Stimulated activated CD4-positive, alpha-beta T cell treated with anti-CD3 and anti-CD28 coated beads, Interleukin-4, amount 100 ng/mL, for 4 hours (primary cell): ENCODE measurements at regions not wholly inside any gene's neighbourhood (a gene's known extent, or its start where the extent isn't known, plus 50 kb on each side); places are given as distances from the start of the nearest gene placed in this dataset.

Source experiments
- DNase-seq, 2 experiments: peaks; one replicate each; pipeline ENCODE4 v3.0.0-alpha.2; 2020

DNA sequence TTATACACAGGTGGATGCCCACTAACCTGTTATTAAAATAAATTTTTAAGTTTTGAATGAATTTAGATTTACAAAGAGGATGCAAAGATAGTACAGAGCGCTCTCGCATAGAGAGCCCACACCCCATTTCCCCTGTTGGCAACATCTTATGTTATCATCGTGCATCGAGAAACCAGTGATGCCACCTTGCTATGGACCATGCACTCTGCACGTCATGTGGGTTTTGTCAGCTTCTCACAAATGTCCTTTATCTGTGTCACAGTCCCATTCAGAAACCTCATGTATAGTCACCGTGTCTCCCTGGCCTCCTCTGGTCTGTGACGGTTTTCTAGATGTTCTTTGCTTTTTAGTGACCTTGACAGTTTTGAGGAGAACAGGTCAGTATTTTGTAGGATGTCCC is 60.0 kb downstream of the ING1 start:
- DNase-seq: no peak

DNA sequence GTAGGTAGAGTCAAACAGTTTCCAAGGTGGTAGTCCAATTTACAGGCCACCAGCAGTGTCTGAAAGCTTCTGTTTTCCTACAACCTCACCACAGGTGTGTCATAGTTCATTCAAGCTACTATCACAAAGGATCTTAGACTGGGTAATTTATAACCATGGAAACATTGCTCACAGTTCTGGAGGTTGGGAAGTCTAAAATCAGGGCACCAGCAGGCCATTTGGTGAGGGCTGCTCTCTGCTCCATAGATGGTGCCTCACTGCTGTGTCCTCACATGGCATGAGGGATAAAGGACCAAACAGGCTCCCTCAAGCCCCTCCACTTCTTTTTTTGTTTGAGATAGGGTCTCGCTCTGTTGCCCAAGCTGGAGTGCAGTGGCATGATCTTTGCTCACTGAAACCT is 60.6 kb downstream of the ING1 start:
- no peak for DNase-seq

DNA sequence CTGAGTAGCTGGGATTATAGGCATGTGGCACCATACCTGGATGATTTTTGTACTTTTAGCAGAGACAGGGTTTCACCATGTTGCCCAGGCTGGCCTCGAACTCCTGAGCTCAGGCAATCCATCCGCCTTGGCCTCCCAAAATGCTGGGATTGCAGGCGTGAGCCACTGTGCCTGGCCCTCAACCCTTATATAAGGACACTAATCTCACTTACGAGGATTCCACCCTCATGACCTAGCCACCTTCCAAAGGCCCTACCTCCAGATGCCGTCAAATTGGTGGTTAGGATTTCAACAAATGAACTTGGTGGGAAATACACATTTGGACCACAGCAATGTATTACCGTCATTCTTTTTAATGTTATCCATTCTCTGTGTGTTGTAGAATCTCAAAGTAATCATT is 61.0 kb downstream of the ING1 start:
- no peak for DNase-seq

DNA sequence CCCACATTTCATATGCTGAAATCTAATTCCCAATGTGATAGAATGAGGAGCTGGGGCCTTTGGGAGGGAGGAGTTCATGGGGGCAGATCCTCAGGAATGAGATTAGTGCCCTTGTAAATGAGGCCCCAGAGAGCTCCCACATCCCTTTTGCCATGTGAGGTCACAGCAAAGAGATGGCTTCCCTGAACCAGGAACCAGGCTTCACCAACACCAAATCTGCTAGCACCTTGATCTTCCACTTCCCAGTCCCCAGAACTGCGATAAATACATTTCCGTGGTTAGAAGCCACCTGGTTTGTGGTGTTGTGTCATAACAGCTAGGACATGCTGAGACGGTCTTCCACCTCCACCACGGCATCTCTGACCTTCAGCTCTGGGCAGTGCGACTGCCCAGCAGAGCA is 62.1 kb downstream of the ING1 start:
- DNase-seq: no peak

DNA sequence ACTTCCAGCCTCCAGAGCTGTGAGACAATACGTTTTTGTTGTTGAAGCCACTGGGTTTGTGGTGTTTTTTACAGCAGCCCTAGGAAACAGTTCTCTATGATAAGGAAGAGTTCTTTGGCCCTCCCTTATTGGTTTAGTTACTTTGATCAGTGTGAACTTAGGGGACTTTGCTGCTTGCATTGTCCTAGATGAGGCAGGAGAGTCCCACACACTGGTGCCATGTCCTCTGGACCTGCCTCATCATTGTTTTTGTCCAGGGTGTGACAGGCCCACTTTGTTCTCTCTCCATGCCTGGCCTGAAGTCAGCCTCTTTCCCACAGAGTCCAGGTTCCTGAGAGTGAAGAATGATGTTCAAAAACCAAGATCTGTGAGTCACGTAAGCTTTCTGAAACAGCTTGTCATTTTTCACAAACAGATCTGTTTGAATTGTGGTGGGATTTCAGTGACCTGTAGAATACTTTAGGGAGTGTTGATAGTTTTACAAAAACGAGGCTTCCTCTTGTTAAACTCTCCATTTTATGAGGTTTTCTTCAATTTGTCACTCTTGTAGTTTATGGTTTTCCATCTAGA is 63.8 kb downstream of the ING1 start:
- no peak for DNase-seq

DNA sequence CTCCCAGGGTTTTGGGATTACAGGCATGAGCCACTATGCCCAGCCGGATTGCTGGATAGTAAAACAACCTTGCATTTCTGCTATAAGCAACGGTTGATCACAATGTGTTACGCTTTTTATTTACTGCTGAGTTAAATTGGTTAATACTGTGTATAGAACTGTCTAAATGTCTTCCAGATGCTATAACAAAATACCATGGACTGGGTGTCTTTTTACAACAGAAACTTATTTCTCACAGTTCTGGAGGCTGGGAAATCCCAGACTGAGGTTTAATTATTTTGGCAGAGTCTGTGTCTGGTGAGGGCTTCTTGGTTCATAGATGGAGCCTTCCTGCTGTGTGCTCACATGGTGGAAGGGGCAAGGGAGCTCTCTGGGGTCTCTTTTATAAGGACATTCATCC is 65.5 kb downstream of the ING1 start:
- no peak for DNase-seq

DNA sequence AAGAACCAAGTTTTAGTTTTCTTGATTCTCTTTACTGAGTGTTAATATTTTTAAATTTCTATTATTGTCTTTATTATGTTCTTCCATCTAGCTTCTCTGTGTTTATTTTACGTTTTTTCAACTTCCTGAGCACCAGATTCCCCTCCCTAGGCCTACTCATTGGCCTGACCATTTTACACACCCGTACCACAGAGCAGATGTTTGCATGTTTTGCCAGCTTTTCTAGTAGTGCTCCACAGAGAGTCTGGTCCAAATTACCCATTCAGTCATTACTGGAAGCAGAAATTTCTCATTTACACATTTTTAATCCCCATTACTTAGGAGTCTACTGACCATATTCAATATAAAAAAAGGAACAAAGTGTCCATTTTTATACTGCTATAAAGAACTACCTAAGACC is 66.9 kb downstream of the ING1 start:
- DNase-seq: no peak

DNA sequence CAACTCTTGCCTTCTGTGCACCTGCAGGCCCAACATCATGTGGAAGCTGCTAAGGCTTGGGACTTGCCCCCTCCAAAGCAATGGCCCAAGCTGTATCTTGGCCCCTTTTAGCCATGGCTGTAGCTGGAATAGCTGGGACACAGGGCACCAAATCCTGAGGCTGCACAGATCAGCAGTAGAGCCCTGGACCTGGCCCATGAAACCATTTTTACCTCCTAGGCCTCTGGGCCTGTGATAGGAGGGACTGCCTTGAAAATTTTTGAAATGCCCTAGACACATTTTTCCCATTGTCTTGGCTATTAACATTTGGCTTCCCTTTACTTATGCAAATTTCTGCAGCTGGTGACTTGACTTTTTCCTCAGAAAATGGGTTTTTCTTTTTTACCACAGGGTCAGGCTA is 68.7 kb downstream of the ING1 start:
- no peak for DNase-seq

DNA sequence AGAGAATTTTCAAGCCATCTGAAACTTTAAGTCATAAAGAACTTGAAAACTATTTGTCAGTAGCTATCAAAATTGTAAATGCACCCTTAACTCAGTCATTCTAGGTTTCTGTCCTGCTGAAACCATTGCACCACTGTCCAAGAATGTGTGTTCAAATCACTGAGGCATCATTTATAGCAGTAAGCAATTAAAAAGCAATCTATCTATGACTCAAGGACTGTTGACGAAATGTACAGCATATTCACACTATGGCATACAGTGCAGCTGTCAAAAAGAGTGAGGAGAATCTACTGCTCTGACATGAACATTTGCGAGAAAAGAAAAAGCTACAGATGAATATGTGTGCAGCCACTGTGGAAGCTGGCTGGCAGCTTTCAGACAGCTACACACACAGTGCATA is 71.2 kb downstream of the ING1 start:
- DNase-seq: no peak

DNA sequence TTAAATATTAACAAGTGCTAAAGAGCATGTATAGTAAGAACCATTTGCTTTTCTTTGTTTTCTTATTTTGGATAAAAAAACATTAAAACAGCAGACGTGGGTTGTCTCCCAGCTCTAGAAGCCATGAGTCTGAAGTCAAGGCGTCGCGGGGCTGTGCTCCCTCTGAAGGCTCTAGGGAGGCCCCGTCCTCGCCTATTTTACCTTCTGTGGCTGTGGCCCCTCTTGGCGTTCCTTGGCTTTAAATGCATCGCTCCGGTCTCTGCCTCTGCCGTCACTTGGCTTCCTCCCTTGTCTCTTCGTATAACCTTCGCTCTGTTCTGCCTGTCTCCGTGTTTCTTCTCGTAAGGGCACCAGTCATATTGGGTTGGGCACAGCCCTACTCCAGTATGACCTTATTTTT is 75.3 kb downstream of the ING1 start:
- DNase-seq: no peak

DNA sequence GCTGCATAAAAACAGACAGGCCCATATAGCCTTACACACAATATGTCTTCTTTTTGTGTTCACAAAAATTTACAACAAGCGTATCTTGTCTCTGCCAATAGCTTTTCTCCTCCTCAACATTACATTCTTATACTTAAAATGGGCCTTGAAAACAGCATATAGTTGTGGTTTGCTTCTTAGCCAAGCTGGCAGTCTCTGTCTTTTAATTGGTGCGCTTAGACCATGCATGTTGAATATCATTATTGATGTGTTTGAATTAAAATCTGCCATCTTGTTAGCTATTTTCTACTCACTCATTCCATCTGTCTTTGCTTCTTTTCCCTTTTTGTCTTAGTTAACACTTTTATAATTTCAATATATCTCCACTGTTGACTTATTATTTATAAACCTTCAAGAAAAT is 76.4 kb downstream of the ING1 start:
- no peak for DNase-seq

DNA sequence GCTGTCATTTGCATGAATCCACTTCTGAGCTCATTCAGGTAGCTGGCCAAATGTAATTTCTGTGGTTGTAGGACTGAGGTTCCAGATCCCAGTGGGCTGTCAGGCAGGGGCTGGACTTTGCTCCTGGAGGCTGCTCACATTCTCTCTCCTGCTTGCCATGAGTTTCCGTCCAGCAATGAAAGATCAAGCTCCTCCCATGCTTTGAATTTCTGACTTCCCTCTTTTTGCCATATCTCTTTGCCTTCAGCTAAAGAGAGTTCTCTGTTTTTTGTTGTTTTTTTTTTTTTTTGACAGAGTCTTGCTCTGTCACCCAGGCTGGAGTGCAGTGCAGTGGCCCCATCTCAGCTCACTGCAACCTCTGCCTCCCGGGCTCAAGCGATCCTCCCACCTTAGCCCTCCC is 76.9 kb downstream of the ING1 start:
- DNase-seq: no peak

DNA sequence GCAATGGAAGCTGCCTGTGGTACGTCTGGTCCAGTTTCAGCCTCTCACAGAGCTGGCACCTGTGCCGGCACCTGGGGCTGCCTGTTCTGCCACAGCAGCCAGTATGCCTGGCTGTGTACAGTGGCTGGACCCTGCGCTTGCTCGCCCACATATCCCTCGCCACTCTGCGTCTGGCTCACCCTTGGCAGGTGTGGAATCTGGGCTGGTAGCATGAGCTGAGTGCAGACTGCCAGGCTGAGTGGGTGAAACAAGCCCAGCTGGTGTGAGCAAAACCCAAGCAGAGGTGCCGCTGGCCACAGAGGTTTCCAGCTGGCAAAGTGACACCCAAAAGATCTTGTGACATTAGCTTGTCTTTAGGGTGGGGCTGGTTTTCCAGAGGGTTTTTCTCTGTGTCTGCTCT is 80.7 kb downstream of the ING1 start:
- DNase-seq: no peak

DNA sequence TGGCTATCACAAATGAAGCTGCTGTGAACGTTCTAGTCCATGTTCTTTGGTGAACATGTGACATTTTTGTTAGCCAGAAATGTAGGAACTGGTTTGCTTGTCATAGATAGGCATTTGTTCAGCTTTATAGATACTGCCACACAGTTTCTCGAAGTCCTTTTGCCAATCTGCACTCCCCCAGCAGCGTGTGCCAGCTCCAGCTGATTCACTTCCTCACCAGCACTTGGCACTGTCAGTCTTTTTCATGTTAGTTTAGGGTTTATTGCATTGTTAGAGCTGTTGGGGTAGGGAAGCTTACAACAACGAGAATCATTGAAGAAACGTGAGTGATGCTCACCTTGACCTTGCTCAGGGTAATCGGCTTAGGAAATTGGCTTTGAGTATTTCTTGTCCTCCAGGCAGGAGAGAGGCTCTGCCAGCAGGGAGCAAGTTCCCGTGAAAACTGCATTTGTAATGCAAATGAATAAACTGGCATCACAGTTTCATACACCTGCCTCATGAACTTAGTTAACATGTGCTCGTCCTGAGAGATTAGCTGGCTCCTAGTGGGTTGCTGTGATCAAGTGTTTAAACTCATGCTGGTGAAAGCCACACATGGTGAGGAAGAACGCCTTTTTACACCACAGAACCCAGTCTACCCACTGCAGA is 83.9 kb downstream of the ING1 start:
- DNase-seq: no peak

DNA sequence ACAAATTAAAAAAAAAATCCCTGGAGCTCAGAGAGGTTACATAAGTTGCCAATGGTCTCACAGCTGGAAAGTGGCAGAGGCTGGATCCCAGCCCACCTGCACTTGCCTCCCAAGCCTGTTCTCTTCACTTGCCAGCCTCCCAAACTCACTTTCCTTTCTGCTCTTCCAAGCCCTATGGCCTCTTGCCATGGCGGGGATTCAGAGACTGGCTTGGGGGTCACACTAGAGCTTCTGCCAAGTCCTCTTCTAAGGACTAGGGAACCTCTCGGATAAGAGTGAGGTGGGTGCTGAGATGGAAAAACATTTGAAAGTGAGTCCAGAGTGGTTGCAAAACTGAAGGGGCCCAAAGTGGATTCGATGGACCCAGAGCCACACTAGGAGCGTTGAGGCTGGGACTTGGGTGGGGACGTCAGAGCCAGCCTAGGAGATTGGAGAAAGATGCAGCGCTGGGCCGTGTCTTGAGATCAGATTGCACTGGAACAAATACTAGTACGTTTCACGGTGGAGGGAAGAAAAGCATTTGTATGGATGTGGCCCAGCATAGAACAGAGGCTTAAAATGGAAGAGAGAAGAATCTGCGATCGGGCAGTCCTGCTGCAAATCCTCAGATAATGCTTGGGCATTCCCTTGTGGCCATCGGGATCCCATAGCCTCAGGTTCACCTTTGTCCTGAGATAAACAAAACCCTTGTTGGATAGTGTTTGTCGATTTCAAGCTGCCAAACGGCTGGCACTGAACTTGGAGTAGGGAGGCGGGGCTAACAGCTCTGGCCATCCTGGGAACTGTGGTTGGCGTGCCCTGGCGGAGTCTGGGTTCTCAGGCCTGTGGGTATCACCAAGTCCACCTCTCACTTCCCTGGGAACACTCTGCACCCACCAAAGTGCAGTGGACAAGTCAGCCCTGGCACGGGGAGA is 84.8 kb downstream of the ING1 start:
- DNase-seq: no peak

DNA sequence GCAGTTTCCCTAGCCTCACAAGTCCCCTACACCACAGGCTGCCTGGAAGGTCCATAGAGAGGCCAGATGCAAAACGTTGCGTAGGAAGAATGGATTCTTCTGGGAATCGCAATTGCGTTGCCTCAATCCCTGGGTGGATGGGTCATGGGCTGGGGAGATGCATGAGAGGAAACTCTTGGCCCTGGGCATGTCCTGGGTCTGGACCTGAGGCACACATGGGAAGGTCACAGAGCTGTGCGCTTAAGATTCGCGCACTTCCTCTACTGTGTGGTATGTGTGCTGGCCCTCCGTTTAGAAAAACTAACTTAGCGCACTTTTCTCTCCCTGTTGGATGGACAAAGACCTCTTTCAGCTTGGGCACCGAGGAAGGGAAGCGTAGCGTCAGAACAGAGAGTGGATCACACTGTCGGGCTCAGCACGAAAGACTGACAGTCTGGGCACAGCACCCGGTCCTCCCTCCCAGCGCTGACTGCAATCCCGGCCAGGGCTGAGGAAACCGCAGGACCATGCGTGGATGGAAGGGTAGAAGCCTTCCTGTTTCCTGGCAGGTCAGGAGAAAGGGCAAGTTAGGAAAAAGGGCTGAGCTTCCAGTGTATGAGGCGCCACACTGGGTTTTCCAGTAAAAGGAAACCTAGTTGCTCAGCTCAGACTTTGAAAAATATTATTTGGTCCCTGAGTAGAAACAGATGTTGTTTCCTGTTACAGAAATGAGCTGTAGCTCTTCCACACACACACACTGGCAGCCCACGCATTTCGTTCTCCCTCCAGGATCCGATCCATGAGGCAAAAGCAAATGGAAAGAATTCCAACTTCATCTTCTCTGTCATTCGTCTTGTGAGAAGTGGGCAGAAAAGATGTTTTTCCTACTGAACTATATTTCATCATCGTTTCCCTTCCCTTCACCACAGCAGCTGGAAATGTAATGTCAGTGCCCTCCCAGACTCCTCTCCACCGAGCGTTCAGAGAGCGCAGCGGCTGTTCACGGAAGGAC is 86.0 kb downstream of the ING1 start:
- DNase-seq: no peak

DNA sequence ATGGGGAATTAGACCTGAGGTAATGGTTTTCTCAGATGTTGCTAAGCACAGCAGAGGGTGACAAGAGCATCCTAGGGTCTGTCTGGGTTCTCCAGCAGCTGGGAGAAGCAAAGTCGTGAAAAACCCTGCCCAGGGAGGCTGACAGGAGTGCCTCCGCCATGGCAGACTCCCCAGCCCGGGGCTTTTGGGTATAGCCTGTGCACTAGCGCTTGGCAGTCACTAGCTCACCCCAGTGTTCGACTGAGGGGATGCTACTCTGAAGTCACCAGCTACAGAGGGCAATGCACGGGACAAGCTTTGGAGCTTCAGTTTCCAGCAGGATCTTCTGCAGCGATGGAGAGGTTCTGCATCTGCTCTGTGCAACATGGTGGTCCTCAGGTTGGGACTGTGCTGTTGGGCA is 87.5 kb downstream of the ING1 start:
- no peak for DNase-seq

DNA sequence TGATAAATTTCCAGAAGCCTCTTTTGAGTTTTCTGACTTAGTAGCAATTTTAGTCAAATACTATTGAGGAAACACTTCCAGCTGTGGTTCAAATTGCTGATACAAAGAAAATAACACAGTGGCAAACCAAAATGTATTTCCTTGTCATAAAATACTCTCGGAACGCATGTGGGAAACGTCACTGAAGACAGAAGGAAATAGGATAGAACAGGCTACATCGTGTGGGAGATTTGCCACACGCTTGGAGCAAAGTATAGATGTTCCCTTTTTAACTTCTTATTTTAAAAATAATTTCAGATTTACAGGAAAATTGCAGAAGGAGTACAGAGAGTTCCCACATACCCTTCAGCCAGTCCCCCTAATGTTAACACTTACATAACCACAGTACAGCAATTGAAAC is 88.8 kb downstream of the ING1 start:
- no peak for DNase-seq

DNA sequence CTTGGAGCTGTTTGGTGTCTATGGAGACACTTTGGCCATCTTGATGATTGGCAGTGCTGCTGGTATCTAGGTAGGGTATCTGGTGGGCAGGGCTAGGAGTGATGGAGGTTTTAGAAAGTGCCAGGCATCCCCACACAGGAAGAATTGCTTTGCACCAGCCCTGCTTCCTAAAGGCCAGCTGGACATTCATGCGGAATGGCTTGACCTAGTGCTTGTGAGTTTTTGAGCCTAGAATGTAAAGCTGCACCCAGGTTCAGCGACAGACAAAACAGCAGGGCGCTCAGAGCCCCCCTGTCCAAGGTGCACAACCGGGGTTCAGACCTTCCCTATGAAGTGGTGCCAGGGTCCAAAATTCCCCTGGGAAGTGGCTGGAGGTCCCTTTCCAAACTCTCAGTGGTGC is 93.1 kb downstream of the ING1 start:
- no peak for DNase-seq

DNA sequence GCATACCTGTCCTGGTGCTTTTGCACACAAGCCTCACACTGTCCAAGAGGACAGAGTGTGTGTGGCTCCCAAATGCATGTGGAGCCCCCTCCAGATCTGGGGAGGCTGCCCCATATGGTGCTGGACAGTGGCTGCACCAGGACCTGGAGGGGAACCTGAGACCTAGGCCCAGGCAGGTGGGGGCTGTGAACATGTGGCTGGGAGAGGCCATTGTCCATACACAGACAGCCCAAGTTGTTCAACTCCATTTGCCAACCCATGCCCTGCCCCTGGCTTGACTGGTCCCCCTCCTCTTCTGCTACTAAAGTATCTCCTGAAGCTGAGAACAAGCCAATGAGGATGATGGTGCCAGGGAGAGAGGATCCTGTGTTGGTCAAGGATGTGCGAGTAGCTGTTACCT is 94.0 kb downstream of the ING1 start:
- no peak for DNase-seq

DNA sequence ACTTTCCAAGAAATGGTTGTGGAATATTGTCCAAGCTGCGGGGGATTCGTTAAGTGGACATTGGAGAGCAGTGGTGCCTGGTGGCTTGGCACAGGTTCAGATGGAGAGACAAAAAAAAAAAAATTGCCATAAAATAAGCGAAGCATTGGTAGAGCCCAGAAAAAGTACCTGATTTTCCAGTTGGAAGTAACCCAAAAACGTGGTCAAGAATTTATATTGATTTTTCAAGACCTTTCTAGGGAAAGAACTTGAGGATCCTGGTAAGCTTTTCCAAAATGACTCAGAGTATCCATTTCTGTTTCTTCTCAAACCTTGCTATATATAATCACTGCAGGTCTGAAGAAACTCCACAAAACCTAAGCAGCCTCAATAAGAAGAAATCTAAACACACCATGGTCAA is 94.6 kb downstream of the ING1 start:
- DNase-seq: no peak

DNA sequence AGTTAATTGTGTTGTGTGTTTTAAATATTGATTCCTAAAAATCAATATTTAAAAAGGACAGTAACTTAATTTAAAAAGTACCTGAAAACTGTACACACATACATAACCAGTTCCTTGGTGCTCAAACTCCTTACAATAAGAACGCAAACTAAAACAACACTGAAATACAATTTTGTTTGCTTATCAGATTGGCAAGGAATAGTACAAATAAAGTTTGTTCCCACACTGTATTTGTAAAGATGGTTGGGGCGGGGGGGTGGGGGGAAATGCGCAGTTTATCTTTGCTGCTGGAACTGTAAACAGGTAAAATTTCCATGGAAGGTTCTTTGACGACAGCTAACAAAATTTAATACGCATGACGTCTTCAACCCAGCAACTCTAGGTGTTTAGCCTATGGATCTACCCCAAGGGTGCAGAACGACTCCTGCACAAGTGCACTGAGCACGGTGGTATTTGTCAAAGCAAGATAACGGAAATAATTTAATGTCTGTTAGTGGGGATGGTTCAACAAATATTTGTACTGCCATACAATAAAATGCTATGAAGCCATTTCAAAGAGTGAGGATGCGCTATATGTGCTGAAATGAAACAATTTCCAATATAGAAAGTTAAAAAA is 96.5 kb downstream of the ING1 start:
- DNase-seq: no peak
